ENCODE measurements at regions not wholly inside any gene's neighbourhood (a gene's known extent, or its start where the extent isn't known, plus 50 kb on each side); places are given as distances from the start of the nearest gene placed in this dataset.

- Mint-ChIP-seq H3K4me1 (no peaks in the 10 kb centered on the region), H3K9me3 (no peaks in the 10 kb centered on the region), H3K36me3 (ENCODE audit: low read depth) (no peaks in the 10 kb centered on the region), H3K27ac (no peak overlapping the region), H3K27me3 (ENCODE audit: low read depth, poor library complexity) (no peaks in the 10 kb centered on the region), H3K4me3 (no peak overlapping the region)
- no peak for DNase-seq
- no peak for TF ChIP-seq CTCF (IDR thresholded peaks at IDR 0.05)
Observed at GRCh38 chr4:136908122-136908521, 624.2 kb downstream of the PCDH18 start.

GRCh38 chr4:136900696-136901095 is 631.6 kb downstream of the PCDH18 start:
- TF ChIP-seq CTCF (IDR thresholded peaks at IDR 0.05), result no peak
- H3K9me3 Mint-ChIP-seq, result no peaks in the 10 kb centered on the region
- H3K36me3 Mint-ChIP-seq (ENCODE audit: low read depth), result no peaks in the 10 kb centered on the region
- no peak overlapping the region for H3K27ac Mint-ChIP-seq
- no peak for DNase-seq
- no peak overlapping the region for H3K4me3 Mint-ChIP-seq
- no peaks in the 10 kb centered on the region for H3K4me1 Mint-ChIP-seq
- H3K27me3 Mint-ChIP-seq (ENCODE audit: low read depth, poor library complexity), result no peaks in the 10 kb centered on the region

- Mint-ChIP-seq H3K27me3 (ENCODE audit: low read depth, poor library complexity) (no peaks in the 10 kb centered on the region), H3K4me1 (no peaks in the 10 kb centered on the region), H3K36me3 (ENCODE audit: low read depth) (no peaks in the 10 kb centered on the region)
Observed at GRCh38 chr4:136898590-136899248, 633.6 kb downstream of the PCDH18 start.

GRCh38 chr4:136893573-136893972 is 638.7 kb downstream of the PCDH18 start:
- H3K36me3 Mint-ChIP-seq (ENCODE audit: low read depth), result no peaks in the 10 kb centered on the region
- no peaks in the 10 kb centered on the region for H3K9me3 Mint-ChIP-seq
- no peaks in the 10 kb centered on the region for H3K27me3 Mint-ChIP-seq (ENCODE audit: low read depth, poor library complexity)
- no peaks in the 10 kb centered on the region for H3K4me1 Mint-ChIP-seq
- no peak overlapping the region for H3K27ac Mint-ChIP-seq
- DNase-seq, result no peak
- no peak overlapping the region for H3K4me3 Mint-ChIP-seq
- no peak for TF ChIP-seq CTCF (IDR thresholded peaks at IDR 0.05)

More at GRCh38 chr4:136898590-136899248, 633.6 kb downstream of the PCDH18 start:
- no peak for TF ChIP-seq CTCF (IDR thresholded peaks at IDR 0.05)
- no peak overlapping the region for H3K4me3 Mint-ChIP-seq
- H3K27ac Mint-ChIP-seq, result no peak overlapping the region
- H3K9me3 Mint-ChIP-seq, result no peaks in the 10 kb centered on the region
- no peak for DNase-seq

GRCh38 chr4:136881666-136882065 is 650.6 kb downstream of the PCDH18 start:
- Mint-ChIP-seq H3K9me3 (no peaks in the 10 kb centered on the region), H3K36me3 (ENCODE audit: low read depth) (no peaks in the 10 kb centered on the region), H3K27ac (no peak overlapping the region), H3K4me1 (no peaks in the 10 kb centered on the region), H3K4me3 (no peak overlapping the region), H3K27me3 (ENCODE audit: low read depth, poor library complexity) (peaks cover 3% of the 10 kb centered on the region)
- TF ChIP-seq CTCF (IDR thresholded peaks at IDR 0.05), result no peak
- DNase-seq, result no peak

- Mint-ChIP-seq H3K4me1 (no peaks in the 10 kb centered on the region), H3K4me3 (no peak overlapping the region), H3K36me3 (ENCODE audit: low read depth) (no peaks in the 10 kb centered on the region), H3K27ac (no peak overlapping the region), H3K9me3 (no peaks in the 10 kb centered on the region), H3K27me3 (ENCODE audit: low read depth, poor library complexity) (no peaks in the 10 kb centered on the region)
- DNase-seq, result no peak
- no peak for TF ChIP-seq CTCF (IDR thresholded peaks at IDR 0.05)
Observed at GRCh38 chr4:136873555-136873954, 658.7 kb downstream of the PCDH18 start.

Data from nephron progenitor cell (in vitro differentiated cells).